NCI-H446 (cell line): ENCODE measurements at regions not wholly inside any gene's neighbourhood (a gene's known extent, or its start where the extent isn't known, plus 50 kb on each side); places are given as distances from the start of the nearest gene placed in this dataset.
"Not testable (repeated sequence)": the region's sequence is repeated elsewhere in the genome, so short reads cannot be mapped to it uniquely, and the experiment has no call there.

Experiments
- DNase-seq, 2 experiments: peaks; one replicate each; lab custom pipeline; 2025; lab: John Stamatoyannopoulos, UW

GRCh38 chr1:121573881-121574504 lies 389.2 kb downstream of the SRGAP2C start:
- DNase-seq: not testable (repeated sequence)

DNA sequence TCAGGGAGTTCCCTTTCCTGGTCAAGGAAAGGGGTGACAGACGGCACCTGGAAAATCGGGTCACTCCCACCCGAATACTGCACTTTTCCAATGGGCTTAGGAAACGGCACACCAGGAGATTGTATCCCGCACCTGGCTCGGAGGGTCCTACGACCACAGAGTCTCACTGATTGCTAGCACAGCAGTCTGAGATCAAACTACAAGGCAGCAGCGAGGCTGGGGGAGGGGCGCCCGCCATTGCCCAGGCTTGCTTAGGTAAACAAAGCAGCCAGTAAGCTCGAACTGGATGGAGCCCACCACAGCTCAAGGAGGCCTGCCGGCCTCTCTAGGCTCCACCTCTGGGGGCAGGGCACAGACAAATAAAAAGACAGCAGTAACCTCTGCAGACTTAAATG lies 389.7 kb downstream of the SRGAP2C start:
- not testable (repeated sequence) for DNase-seq

GRCh38 chr1:121582898-121583297 lies 398.1 kb downstream of the SRGAP2C start:
- not testable (repeated sequence) for DNase-seq

- no peak for DNase-seq
Measured at GRCh38 chr1:121586369-121587229, 401.8 kb downstream of the SRGAP2C start.

DNA sequence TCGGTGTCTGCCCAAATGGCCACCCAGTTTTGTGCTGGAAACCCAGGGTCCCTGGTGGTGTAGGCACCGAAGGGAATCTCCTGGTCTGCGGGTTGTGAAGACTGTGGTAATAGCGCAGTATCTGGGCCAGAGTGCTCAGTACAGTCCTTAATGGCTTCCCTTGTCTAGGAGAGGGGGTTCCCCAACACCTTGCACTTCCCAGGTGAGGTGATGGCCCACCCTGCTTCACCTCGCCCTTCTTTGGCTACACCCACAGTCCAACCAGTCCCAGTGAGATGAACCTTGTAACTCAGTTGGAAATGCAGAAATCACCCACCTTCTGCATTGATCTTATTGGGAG lies 402.4 kb downstream of the SRGAP2C start:
- no peak for DNase-seq

DNA sequence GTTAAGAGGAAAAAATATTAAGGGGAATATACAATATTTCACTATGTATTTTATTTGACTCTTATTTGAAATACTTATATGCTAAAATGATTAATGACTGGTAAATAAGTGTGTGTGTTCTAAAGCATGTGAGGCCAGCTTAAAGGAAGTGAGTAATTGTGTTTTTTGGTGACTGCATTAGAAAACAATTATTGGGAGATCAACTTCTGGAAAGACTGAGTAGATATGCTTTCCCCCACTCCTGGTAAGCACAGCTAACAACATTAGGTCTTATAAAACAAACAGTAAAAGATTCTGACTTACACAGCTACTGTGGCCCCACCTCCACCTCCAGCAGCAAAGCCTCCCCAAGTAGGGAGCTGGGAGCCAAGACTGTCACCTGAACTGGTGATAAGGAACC lies 403.0 kb downstream of the SRGAP2C start:
- DNase-seq: no peak

DNA sequence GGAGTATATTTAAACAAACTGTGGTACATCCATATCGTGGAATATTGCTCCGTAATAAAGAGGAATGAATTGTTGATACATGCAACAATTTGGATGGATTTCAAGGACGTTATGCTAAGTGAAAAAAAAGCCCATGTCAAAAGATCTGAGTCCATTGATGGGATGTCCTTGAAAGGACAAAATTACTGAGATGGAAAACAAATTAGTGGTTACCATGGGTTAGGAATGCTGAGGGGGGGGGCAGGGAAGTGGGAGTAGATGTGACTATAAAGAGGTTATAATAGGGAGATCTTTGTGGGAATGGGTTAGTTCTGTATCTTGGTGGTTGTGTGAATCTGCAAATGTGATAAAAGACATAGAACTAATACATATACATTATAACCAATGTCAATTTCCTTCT lies 409.3 kb downstream of the SRGAP2C start:
- no peak for DNase-seq

GRCh38 chr1:121595089-121595488 lies 410.3 kb downstream of the SRGAP2C start:
- DNase-seq: no peak

- not testable (repeated sequence) for DNase-seq
Measured at GRCh38 chr1:121604843-121605444, 420.2 kb downstream of the SRGAP2C start.

- not testable (repeated sequence) for DNase-seq
Measured at GRCh38 chr1:121607499-121607898, 422.7 kb downstream of the SRGAP2C start.
